ENCODE measurements at regions not wholly inside any gene's neighbourhood (a gene's known extent, or its start where the extent isn't known, plus 50 kb on each side); places are given as distances from the start of the nearest gene placed in this dataset.

GRCh38 chr6:153735761-153736160, 303.3 kb upstream of the OPRM1 start:
- Histone ChIP-seq H4K20me1 (ENCODE audit: insufficient read depth, low read length) (no peaks in the 10 kb centered on the region), H3K27me3 (ENCODE audit: control insufficient read depth in 1 of 2, insufficient read depth in 2 of 2, low read length in 2 of 2) (no peaks in the 10 kb centered on the region; a peak in 1 of 5 replicates), H3K27ac (ENCODE audit: extremely low read length, insufficient read depth, low read length) (no peak overlapping the region), H3K9ac (ENCODE audit: insufficient read depth, low read depth, low read length) (no peak overlapping the region), H3K79me2 (ENCODE audit: insufficient read depth, low read length) (no peaks in the 10 kb centered on the region), H3K4me2 (ENCODE audit: low read depth, low read length) (no peak overlapping the region), H3K9me3 (ENCODE audit: low read length) (peaks cover 26% of the 10 kb centered on the region; the same call in 1 of the 2 replicates), H2AFZ (ENCODE audit: low read length) (no peak overlapping the region), H3K4me1 (ENCODE audit: insufficient read depth, low read length) (no peaks in the 10 kb centered on the region), H3K4me3 (replicated peaks in 1 of 3; ENCODE audit: insufficient read depth in 1 of 3, low read depth in 2 of 3, low read length in 3 of 3) (no peak overlapping the region), H3K36me3 (replicated peaks in 1 of 2; ENCODE audit: control insufficient read depth in 1 of 2, insufficient read depth in 2 of 2, low read length in 2 of 2) (no peaks in the 10 kb centered on the region)
- DNase-seq (ENCODE audit: low spot score) (no peak), ATAC-seq (no peak), FAIRE-seq (no peak)
- in situ Hi-C loops (cut with HindIII; ENCODE audit: extremely low pct_ligation_motif_present, low pct_unique_long_range_greater_than_20kb): no loop called here
- peak; percentile 57 for TF ChIP-seq MNT (IDR thresholded peaks at IDR 0.05)
- TF ChIP-seq ERF (CRISPR knock-in tag; IDR thresholded peaks at IDR 0.05): no peak
- intact Hi-C loops (cut with micrococcal nuclease; ENCODE audit: unreplicated experiment): no loop called here
- no TSS peak for BruUV-seq (replicated peaks)
- ChIA-PET POLR2A (no interaction called here), CTCF (ENCODE audit: low intra/inter-chr PET ratio, low total read pairs) (no interaction called here)
- 8% methylated on average over 5 of the region's 5 CpGs for WGBS (ENCODE audit: low lambda C conversion rate)

- Histone ChIP-seq H3K79me2 (ENCODE audit: insufficient read depth, low read length) (no peaks in the 10 kb centered on the region), H3K4me3 (replicated peaks in 1 of 3; ENCODE audit: insufficient read depth in 1 of 3, low read depth in 2 of 3, low read length in 3 of 3) (no peak overlapping the region), H3K9me3 (ENCODE audit: low read length) (peaks cover 7% of the 10 kb centered on the region; the same call in 1 of the 2 replicates), H3K4me1 (ENCODE audit: insufficient read depth, low read length) (no peaks in the 10 kb centered on the region), H3K9ac (ENCODE audit: insufficient read depth, low read depth, low read length) (no peak overlapping the region), H3K27me3 (ENCODE audit: control insufficient read depth in 1 of 2, insufficient read depth in 2 of 2, low read length in 2 of 2) (no peaks in the 10 kb centered on the region), H4K20me1 (ENCODE audit: insufficient read depth, low read length) (no peaks in the 10 kb centered on the region), H2AFZ (ENCODE audit: low read length) (no peak overlapping the region), H3K27ac (ENCODE audit: extremely low read length, insufficient read depth, low read length) (no peak overlapping the region), H3K4me2 (ENCODE audit: low read depth, low read length) (no peak overlapping the region), H3K36me3 (replicated peaks in 1 of 2; ENCODE audit: control insufficient read depth in 1 of 2, insufficient read depth in 2 of 2, low read length in 2 of 2) (no peaks in the 10 kb centered on the region)
- CTCF ChIA-PET (ENCODE audit: low intra/inter-chr PET ratio, low total read pairs): no interaction called here
- DNase-seq (ENCODE audit: low spot score): peak; percentile 3
- intact Hi-C loops (cut with micrococcal nuclease; ENCODE audit: unreplicated experiment): no loop called here
- no TSS peak for BruUV-seq (replicated peaks)
- no peak for ATAC-seq
- FAIRE-seq: no peak
- WGBS (ENCODE audit: low lambda C conversion rate): under 1% methylated on average over 2 of the region's 2 CpGs
- in situ Hi-C loops (cut with HindIII; ENCODE audit: extremely low pct_ligation_motif_present, low pct_unique_long_range_greater_than_20kb): no loop called here
- POLR2A ChIA-PET: no interaction called here
- TF ChIP-seq HINFP (CRISPR knock-in tag; IDR thresholded peaks at IDR 0.05; ENCODE audit: low read depth) (no peak), BCL3 (CRISPR knock-in tag; IDR thresholded peaks at IDR 0.05) (no peak), GTF3A (CRISPR knock-in tag; conservative IDR thresholded peaks at IDR 0.05) (no peak), KDM2A (CRISPR knock-in tag; IDR thresholded peaks at IDR 0.05; ENCODE audit: borderline replicate concordance, low read depth) (no peak)
Measured at GRCh38 chr6:153729189-153729588, 309.9 kb upstream of the OPRM1 start.
